Right lobe of liver (tissue), 4 donors: ENCODE measurements at regions not wholly inside any gene's neighbourhood (a gene's known extent, or its start where the extent isn't known, plus 50 kb on each side); places are given as distances from the start of the nearest gene placed in this dataset.

Experiments
- POLR2A ChIP-seq: fragments of 450-650 bp; IDR thresholded peaks from one replicate; pipeline ENCODE4 v1.6.1; 2017; ENCODE audit warnings: antibody characterized with exemption, mild to moderate bottlenecking
- TF ChIP-seq, protein P1 (sequence below), 4 donors: fragments of 200-600 bp in 3 of 4; fragments of 450-650 bp in 1 of 4; IDR thresholded peaks; one replicate each; pipeline versions ENCODE4 v1.5.1 to v1.8.0; 2016 to 2022; ENCODE audit warnings: antibody characterized with exemption in 4 of 4, mild to moderate bottlenecking in 2 of 4
- donor health status: DM: no; HTN: no; CAD: no.
- donor health status: DM: no; HTN: no; CAD: no.
- donor health status: DM: no; HTN: yes; CAD: no.

DNA sequence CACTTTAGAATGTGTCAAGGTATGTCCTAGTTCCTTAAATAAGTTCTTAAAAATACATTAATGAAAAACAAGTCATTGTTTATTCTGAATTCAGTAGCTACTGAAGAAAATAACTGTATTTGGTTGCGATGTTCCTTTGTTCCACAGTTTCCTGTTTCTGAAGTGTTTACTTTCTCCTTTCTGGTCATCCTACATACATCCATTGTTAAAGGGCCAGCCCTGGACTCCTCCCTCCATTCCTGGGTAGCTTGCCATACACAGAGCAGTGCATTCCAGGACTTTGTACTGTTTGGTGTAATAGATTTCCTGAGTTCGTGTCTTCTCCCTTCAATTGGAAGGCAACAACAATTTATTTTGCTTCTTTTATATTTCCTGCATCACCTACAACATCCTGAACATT lies 845.4 kb upstream of the CXADR start:
- TF ChIP-seq, protein P1, sequence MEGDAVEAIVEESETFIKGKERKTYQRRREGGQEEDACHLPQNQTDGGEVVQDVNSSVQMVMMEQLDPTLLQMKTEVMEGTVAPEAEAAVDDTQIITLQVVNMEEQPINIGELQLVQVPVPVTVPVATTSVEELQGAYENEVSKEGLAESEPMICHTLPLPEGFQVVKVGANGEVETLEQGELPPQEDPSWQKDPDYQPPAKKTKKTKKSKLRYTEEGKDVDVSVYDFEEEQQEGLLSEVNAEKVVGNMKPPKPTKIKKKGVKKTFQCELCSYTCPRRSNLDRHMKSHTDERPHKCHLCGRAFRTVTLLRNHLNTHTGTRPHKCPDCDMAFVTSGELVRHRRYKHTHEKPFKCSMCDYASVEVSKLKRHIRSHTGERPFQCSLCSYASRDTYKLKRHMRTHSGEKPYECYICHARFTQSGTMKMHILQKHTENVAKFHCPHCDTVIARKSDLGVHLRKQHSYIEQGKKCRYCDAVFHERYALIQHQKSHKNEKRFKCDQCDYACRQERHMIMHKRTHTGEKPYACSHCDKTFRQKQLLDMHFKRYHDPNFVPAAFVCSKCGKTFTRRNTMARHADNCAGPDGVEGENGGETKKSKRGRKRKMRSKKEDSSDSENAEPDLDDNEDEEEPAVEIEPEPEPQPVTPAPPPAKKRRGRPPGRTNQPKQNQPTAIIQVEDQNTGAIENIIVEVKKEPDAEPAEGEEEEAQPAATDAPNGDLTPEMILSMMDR (IDR thresholded peaks at IDR 0.05), result no peak
- no peak for TF ChIP-seq POLR2A
